ENCODE measurements at regions not wholly inside any gene's neighbourhood (a gene's known extent, or its start where the extent isn't known, plus 50 kb on each side); places are given as distances from the start of the nearest gene placed in this dataset.

- DNase-seq (ENCODE audit: low read depth in 3 of 3, low spot score in 2 of 3) = no peak
Observed at GRCh38 chr2:37425408-37425807, 81.0 kb downstream of the QPCT start.

DNA sequence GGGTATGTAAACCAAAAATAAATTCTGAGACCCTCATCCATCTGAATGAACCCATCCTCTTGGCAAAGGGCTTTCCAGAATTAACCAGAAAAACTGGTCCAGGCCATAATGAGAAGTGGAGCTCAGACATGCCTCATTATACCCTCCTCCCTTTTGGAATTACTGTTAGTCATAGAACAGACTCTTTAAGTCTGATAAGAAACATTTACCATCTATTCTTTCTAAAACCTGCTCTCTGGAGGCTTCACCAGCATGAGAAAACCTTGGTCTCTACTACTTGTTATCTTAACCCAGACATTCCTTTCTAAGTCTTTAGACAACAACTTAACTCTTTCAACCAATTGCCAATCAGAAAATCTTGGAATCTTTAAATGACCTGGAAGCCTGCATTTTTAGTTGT, 82.8 kb downstream of the QPCT start:
- DNase-seq (ENCODE audit: low read depth in 3 of 3, low spot score in 2 of 3) = no peak

GRCh38 chr2:37436323-37436722, 91.9 kb downstream of the QPCT start:
- no peak for DNase-seq (ENCODE audit: low read depth in 3 of 3, low spot score in 2 of 3)

- DNase-seq (ENCODE audit: low read depth in 3 of 3, low spot score in 2 of 3) = no peak
Observed at GRCh38 chr2:37439131-37439642, 94.8 kb downstream of the QPCT start.

- no peak for DNase-seq (ENCODE audit: low read depth in 3 of 3, low spot score in 2 of 3)
Observed at GRCh38 chr2:37441055-37441454, 96.6 kb downstream of the QPCT start.

DNA sequence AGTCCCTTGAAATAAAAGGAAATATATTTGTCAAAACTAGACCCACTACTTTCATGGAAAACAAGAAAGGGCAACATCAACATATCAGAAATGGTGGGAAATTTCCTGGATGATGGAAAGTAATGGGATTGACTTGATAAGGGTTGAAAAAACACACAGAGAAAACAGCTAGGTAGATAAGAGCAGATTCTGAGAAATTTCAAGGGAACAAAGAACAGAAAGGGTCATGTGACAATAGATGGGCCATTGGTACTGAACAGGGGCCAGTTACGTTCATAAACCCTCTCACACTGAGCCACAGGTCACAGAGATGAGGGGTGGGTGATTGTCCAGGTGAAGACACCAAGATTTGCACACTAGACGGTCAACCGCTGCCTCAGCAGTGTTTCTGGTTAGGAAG, 98.7 kb downstream of the QPCT start:
- no peak for DNase-seq (ENCODE audit: low read depth in 3 of 3, low spot score in 2 of 3)

GRCh38 chr2:37447446-37447845, 103.0 kb downstream of the QPCT start:
- no peak for DNase-seq (ENCODE audit: low read depth in 3 of 3, low spot score in 2 of 3)

- no peak for DNase-seq (ENCODE audit: low read depth in 3 of 3, low spot score in 2 of 3)
Observed at GRCh38 chr2:37448342-37449120, 104.1 kb downstream of the QPCT start.

DNA sequence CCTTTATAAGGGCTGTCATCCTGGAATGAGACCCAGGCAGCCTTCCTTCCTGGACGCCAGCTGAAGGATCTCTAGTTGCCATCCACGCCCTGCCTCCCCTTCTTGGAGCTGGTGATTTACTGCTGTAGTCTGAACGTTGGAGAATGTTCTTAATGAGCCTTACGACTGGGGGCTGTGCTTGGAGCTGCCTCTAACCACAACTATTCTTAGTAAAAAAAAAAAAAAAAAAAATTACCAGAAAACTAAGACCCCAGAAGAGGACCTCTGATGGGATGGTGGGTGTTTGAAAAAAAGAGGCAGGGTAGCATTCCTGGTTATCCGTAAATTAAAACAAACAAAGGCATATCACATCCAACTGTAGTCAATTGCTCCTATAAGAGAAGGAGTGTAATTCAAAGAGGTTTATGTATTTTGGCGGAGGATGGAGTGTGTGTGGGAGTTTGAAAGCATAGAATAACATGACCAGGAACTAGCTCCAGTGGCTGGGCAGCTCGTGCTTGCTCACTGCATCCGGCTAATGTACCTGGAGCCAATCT, 105.4 kb downstream of the QPCT start:
- peak in 2 of 3 donors; percentile 63 to 73 for DNase-seq (ENCODE audit: low read depth in 3 of 3, low spot score in 2 of 3)

DNA sequence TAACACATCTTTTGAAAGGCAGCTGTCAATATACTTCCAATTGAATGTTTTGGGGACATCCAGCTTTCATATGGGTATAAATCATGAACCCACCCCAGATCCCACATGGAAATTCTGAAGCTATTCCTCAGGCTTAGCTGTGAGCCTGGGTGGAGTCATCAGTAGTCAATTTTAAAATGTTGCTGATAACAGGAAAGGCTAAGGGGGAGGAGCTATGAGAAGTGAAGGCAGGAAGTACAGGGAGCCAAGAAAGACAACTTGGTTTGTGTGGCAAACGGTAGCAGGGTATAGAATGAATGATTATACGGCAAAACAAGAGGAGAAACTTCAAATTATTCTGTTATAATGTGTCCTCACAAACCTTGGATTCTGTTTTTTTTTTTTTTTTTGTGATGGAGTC, 108.6 kb downstream of the QPCT start:
- no peak for DNase-seq (ENCODE audit: low read depth in 3 of 3, low spot score in 2 of 3)

- no peak for DNase-seq (ENCODE audit: low read depth in 3 of 3, low spot score in 2 of 3)
Observed at GRCh38 chr2:37454851-37455762, 110.7 kb downstream of the QPCT start.

DNA sequence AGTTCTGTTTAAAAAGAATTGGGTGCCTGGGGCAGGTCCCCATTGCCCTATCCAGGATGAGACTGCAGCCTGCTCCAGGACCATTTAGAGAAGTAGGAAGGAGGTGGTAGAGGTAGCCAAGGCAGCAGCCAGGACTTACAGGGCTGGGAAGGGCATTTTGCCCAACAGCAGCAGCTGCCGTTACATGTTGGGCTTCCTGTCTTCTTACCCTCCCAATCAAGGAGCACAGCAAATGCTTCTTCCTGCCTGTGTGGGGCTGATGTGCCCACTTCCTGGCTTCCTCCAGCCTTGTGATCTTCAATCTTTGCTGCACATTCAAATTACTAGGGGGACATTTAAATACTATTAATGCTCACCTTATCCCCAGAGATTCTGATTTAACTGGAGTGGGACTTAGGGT, 112.0 kb downstream of the QPCT start:
- DNase-seq (ENCODE audit: low read depth in 3 of 3, low spot score in 2 of 3) = no peak

GRCh38 chr2:37457401-37457901, 113.0 kb downstream of the QPCT start:
- no peak for DNase-seq (ENCODE audit: low read depth in 3 of 3, low spot score in 2 of 3)

- DNase-seq (ENCODE audit: low read depth in 3 of 3, low spot score in 2 of 3) = no peak
Observed at GRCh38 chr2:37458133-37458532, 113.7 kb downstream of the QPCT start.

- DNase-seq (ENCODE audit: low read depth in 3 of 3, low spot score in 2 of 3) = no peak
Observed at GRCh38 chr2:37459095-37459981, 114.9 kb downstream of the QPCT start.

DNA sequence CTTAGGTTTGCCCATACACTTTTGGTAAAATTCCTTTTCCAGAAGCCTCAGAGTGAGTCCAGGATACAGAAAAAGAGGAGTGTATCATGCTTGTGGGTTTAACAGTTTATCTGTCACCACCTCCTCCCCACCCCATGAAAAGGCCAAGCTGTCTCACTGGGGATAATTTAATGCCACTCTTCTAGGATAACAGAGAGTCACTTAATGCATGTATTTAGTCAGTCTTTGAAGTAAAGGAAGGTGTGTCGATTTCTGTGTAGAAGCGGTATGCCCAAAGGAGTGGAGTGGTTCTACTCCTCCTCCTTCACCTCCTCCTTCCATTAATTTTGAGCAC, 116.4 kb downstream of the QPCT start:
- DNase-seq (ENCODE audit: low read depth in 3 of 3, low spot score in 2 of 3) = no peak

- DNase-seq (ENCODE audit: low read depth in 3 of 3, low spot score in 2 of 3) = no peak
Observed at GRCh38 chr2:37464067-37464466, 119.6 kb downstream of the QPCT start.

- DNase-seq (ENCODE audit: low read depth in 3 of 3, low spot score in 2 of 3) = no peak
Observed at GRCh38 chr2:37466533-37467222, 122.2 kb downstream of the QPCT start.

- DNase-seq (ENCODE audit: low read depth in 3 of 3, low spot score in 2 of 3) = no peak
Observed at GRCh38 chr2:37468170-37468569, 123.7 kb downstream of the QPCT start.

DNA sequence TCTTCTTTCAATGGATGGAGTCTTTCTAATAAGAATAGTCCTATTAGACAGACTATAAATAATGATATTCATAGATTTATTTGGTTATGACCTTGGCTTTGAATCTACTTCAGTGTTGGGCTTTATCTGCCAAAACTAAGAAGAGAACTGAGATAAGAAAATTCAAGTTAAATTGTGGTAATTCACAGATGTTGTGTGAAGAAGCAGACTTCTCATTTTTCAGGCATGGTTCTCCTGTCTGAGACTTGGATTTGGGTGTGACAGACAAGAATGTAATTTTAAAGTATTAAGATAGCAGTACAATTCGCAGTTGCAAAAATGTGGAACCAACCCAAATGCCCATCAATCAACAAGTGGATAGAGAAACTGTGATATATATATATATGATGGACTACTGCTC, 124.7 kb downstream of the QPCT start:
- no peak for DNase-seq (ENCODE audit: low read depth in 3 of 3, low spot score in 2 of 3)
